ENCODE measurements at regions not wholly inside any gene's neighbourhood (a gene's known extent, or its start where the extent isn't known, plus 50 kb on each side); places are given as distances from the start of the nearest gene placed in this dataset.
"Not testable (repeated sequence)": the region's sequence is repeated elsewhere in the genome, so short reads cannot be mapped to it uniquely, and the experiment has no call there.

- Histone ChIP-seq H3K4me3 (ENCODE audit: low read length) (no peak overlapping the region), H3K27me3 (ENCODE audit: control insufficient read depth, low read length) (no peaks in the 10 kb centered on the region), H3K4me1 (ENCODE audit: control insufficient read depth, low read length) (no peaks in the 10 kb centered on the region), H3K36me3 (ENCODE audit: control insufficient read depth, low read length) (no peaks in the 10 kb centered on the region), H3K9me2 (replicated peaks; ENCODE audit: control insufficient read depth, low read length) (no peaks in the 10 kb centered on the region), H3K4me2 (ENCODE audit: low read length) (no peak overlapping the region), H3K9me3 (ENCODE audit: control insufficient read depth, insufficient read depth, low read length) (no peaks in the 10 kb centered on the region), H3K79me2 (ENCODE audit: control insufficient read depth, low read length) (no peaks in the 10 kb centered on the region), H3K27ac (ENCODE audit: low read depth, low read length) (no peak overlapping the region), H4K20me1 (ENCODE audit: control insufficient read depth, insufficient read depth, low read depth, low read length) (no peaks in the 10 kb centered on the region), H3F3A (ENCODE audit: control insufficient read depth, insufficient read depth) (no peaks in the 10 kb centered on the region)
- TF ChIP-seq CTCF (IDR thresholded peaks at IDR 0.05; ENCODE audit: low read depth, low read length, poor library complexity, severe bottlenecking) = no peak
- TF ChIP-seq EZH2phosphoT487 (IDR thresholded peaks at IDR 0.05; ENCODE audit: borderline replicate concordance, low read length) = no peak
Measured at GRCh38 chr3:163708428-163708827, 1369.9 kb downstream of the SI start.

- no peaks in the 10 kb centered on the region for H3K36me3 ChIP-seq (ENCODE audit: control insufficient read depth, low read length)
- TF ChIP-seq EZH2phosphoT487 (IDR thresholded peaks at IDR 0.05; ENCODE audit: borderline replicate concordance, low read length) (no peak), CTCF (IDR thresholded peaks at IDR 0.05; ENCODE audit: low read depth, low read length, poor library complexity, severe bottlenecking) (no peak)
- no peaks in the 10 kb centered on the region for H3K9me3 ChIP-seq (ENCODE audit: control insufficient read depth, insufficient read depth, low read length)
- H3K27ac ChIP-seq (ENCODE audit: low read depth, low read length) = no peak overlapping the region
- H3K4me2 ChIP-seq (ENCODE audit: low read length) = no peak overlapping the region
- H3F3A ChIP-seq (ENCODE audit: control insufficient read depth, insufficient read depth) = no peaks in the 10 kb centered on the region
- no peak overlapping the region for H3K4me3 ChIP-seq (ENCODE audit: low read length)
- no peaks in the 10 kb centered on the region for H3K4me1 ChIP-seq (ENCODE audit: control insufficient read depth, low read length)
- no peaks in the 10 kb centered on the region for H3K9me2 ChIP-seq (replicated peaks; ENCODE audit: control insufficient read depth, low read length)
- no peaks in the 10 kb centered on the region for H4K20me1 ChIP-seq (ENCODE audit: control insufficient read depth, insufficient read depth, low read depth, low read length)
- H3K79me2 ChIP-seq (ENCODE audit: control insufficient read depth, low read length) = no peaks in the 10 kb centered on the region
- no peaks in the 10 kb centered on the region for H3K27me3 ChIP-seq (ENCODE audit: control insufficient read depth, low read length)
Measured at GRCh38 chr3:163707659-163708058, 1370.6 kb downstream of the SI start.

- H3K4me2 ChIP-seq (ENCODE audit: low read length); H3K4me3 ChIP-seq (ENCODE audit: low read length); H3K9me2 ChIP-seq (replicated peaks; ENCODE audit: control insufficient read depth, low read length); H3K27me3 ChIP-seq (ENCODE audit: control insufficient read depth, low read length); H3K4me1 ChIP-seq (ENCODE audit: control insufficient read depth, low read length); H3F3A ChIP-seq (ENCODE audit: control insufficient read depth, insufficient read depth); H3K9me3 ChIP-seq (ENCODE audit: control insufficient read depth, insufficient read depth, low read length); H3K27ac ChIP-seq (ENCODE audit: low read depth, low read length); H4K20me1 ChIP-seq (ENCODE audit: control insufficient read depth, insufficient read depth, low read depth, low read length); H3K79me2 ChIP-seq (ENCODE audit: control insufficient read depth, low read length); H3K36me3 ChIP-seq (ENCODE audit: control insufficient read depth, low read length): not testable (repeated sequence)
Measured at GRCh38 chr3:163698221-163698620, 1380.1 kb downstream of the SI start.

- peaks cover 5% of the 10 kb centered on the region; the same call in 1 of the 2 replicates for H3K9me3 ChIP-seq (ENCODE audit: control insufficient read depth, insufficient read depth, low read length)
- H3K36me3 ChIP-seq (ENCODE audit: control insufficient read depth, low read length) = no peaks in the 10 kb centered on the region
- no peaks in the 10 kb centered on the region for H4K20me1 ChIP-seq (ENCODE audit: control insufficient read depth, insufficient read depth, low read depth, low read length)
- no peak overlapping the region for H3K27ac ChIP-seq (ENCODE audit: low read depth, low read length)
- TF ChIP-seq CTCF (IDR thresholded peaks at IDR 0.05; ENCODE audit: low read depth, low read length, poor library complexity, severe bottlenecking) (no peak), EZH2phosphoT487 (IDR thresholded peaks at IDR 0.05; ENCODE audit: borderline replicate concordance, low read length) (no peak)
- no peak overlapping the region for H3K4me2 ChIP-seq (ENCODE audit: low read length)
- no peaks in the 10 kb centered on the region for H3K79me2 ChIP-seq (ENCODE audit: control insufficient read depth, low read length)
- no peaks in the 10 kb centered on the region for H3K4me1 ChIP-seq (ENCODE audit: control insufficient read depth, low read length)
- no peaks in the 10 kb centered on the region for H3K9me2 ChIP-seq (replicated peaks; ENCODE audit: control insufficient read depth, low read length)
- no peaks in the 10 kb centered on the region for H3K27me3 ChIP-seq (ENCODE audit: control insufficient read depth, low read length)
- H3F3A ChIP-seq (ENCODE audit: control insufficient read depth, insufficient read depth) = no peaks in the 10 kb centered on the region
- no peak overlapping the region for H3K4me3 ChIP-seq (ENCODE audit: low read length)
Measured at GRCh38 chr3:163692494-163692893, 1385.8 kb downstream of the SI start.

Measured in DOHH2 (cell line).